ENCODE measurements at regions not wholly inside any gene's neighbourhood (a gene's known extent, or its start where the extent isn't known, plus 50 kb on each side); places are given as distances from the start of the nearest gene placed in this dataset.

GRCh38 chr3:159178209-159178897 lies 376.5 kb downstream of the MFSD1 start:
- no peak overlapping the region for H3K4me3 ChIP-seq (ENCODE audit: low read length)
- no peak for DNase-seq (ENCODE audit: low read depth)
- TF ChIP-seq, protein P1, sequence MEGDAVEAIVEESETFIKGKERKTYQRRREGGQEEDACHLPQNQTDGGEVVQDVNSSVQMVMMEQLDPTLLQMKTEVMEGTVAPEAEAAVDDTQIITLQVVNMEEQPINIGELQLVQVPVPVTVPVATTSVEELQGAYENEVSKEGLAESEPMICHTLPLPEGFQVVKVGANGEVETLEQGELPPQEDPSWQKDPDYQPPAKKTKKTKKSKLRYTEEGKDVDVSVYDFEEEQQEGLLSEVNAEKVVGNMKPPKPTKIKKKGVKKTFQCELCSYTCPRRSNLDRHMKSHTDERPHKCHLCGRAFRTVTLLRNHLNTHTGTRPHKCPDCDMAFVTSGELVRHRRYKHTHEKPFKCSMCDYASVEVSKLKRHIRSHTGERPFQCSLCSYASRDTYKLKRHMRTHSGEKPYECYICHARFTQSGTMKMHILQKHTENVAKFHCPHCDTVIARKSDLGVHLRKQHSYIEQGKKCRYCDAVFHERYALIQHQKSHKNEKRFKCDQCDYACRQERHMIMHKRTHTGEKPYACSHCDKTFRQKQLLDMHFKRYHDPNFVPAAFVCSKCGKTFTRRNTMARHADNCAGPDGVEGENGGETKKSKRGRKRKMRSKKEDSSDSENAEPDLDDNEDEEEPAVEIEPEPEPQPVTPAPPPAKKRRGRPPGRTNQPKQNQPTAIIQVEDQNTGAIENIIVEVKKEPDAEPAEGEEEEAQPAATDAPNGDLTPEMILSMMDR (conservative IDR thresholded peaks at IDR 0.05; ENCODE audit: low read depth, low read length), result no peak

DNA sequence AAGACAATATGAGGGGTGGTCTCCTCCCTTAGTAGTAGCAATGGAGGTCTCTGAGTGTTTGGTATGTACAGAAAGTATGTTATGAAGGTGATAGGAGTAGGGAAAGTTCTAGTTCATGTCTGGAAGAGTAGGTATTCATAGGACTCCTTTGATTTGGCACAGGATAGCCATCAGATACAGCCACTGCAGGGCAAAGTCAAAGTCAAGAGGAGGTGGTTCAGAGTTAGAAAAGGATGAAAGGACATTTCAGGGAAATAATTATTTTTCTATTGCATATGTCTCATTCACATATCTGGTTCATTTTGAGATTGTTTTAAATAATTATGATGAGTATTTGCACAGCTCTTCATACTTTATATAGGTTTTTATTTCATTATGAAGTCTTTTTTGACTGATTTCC lies 381.1 kb downstream of the MFSD1 start:
- H3K4me3 ChIP-seq (ENCODE audit: low read length), result no peak overlapping the region
- DNase-seq (ENCODE audit: low read depth), result no peak
- TF ChIP-seq, protein P1 (conservative IDR thresholded peaks at IDR 0.05; ENCODE audit: low read depth, low read length), result no peak

DNA sequence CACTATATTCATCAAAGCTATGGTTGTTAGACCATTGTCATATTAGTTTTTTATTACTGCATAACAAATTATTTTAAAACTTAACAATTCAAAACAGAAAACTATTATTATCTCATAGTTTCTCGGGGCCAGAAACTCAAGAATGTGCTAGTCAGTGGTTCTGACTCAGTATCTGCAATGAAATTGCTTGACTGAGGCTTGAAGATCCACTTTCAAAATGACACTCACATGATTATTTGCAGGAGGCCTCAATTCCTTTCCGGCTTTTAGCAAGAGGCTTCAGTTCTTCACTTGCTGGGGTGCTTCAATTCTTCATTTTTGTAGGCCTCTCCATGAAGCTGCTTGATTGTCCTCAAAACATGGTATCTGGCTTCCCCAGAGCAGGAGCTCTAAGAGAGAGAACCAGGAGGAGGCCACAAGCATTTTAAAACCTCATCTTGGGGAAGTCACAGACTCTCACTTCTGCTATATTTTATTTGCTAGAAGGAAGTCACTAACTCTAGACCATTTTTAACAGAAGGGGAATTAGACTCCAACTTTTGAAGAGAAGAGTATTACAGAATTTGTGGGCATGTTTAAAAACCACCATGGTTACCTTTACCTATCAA lies 383.7 kb downstream of the MFSD1 start:
- no peak overlapping the region for H3K4me3 ChIP-seq (ENCODE audit: low read length)
- DNase-seq (ENCODE audit: low read depth), result no peak

GRCh38 chr3:159186581-159186980 lies 384.7 kb downstream of the MFSD1 start:
- no peak for DNase-seq (ENCODE audit: low read depth)
- TF ChIP-seq, protein P1 (conservative IDR thresholded peaks at IDR 0.05; ENCODE audit: low read depth, low read length), result no peak
- H3K4me3 ChIP-seq (ENCODE audit: low read length), result no peak overlapping the region

More for the DNA sequence above, 383.7 kb downstream of the MFSD1 start:
- TF ChIP-seq, protein P1 (conservative IDR thresholded peaks at IDR 0.05; ENCODE audit: low read depth, low read length), result no peak

DNA sequence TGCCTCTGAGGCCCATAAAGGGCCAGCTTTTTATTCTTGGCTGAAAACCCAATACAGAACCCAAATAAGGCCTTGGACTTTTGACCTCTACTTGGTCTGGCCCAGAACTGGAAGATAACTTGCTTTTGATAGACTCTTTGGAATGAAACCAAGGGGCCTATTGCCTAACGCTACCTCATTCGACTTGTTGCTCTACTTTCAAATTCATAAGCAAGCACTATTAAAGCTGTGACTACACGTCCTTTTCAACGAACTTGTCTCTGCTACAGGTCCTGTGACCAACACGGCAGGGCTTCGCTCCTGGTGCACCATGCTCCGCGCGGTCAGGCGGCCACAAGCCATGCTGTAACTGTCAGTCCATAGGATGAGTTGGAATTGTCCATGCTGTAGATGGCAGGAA lies 385.4 kb downstream of the MFSD1 start:
- TF ChIP-seq, protein P1 (conservative IDR thresholded peaks at IDR 0.05; ENCODE audit: low read depth, low read length), result no peak
- H3K4me3 ChIP-seq (ENCODE audit: low read length), result no peak overlapping the region
- DNase-seq (ENCODE audit: low read depth), result no peak

DNA sequence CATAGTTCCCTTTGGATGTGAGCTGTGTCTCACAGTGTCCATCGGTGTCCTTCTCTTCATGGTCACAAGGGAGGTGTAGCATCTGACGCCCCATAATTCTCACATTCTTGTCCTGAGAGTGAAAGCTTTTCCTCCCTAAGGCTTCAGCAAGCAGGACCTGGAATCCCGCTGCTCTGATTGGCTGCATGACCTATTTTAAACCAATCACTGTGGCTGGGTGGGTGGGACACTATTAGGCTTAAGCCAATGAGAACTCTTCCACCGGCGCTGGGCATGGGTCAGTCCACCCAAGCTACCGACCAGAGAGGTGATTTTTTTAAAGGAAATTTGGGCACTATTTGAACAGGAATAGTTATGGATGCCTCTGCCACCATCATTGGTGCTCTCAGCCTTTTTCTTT lies 385.9 kb downstream of the MFSD1 start:
- no peak for DNase-seq (ENCODE audit: low read depth)
- no peak overlapping the region for H3K4me3 ChIP-seq (ENCODE audit: low read length)
- TF ChIP-seq, protein P1 (conservative IDR thresholded peaks at IDR 0.05; ENCODE audit: low read depth, low read length), result no peak
